Nephron (organoid): ENCODE measurements at regions not wholly inside any gene's neighbourhood (a gene's known extent, or its start where the extent isn't known, plus 50 kb on each side); places are given as distances from the start of the nearest gene placed in this dataset.
"Not testable (repeated sequence)": the region's sequence is repeated elsewhere in the genome, so short reads cannot be mapped to it uniquely, and the experiment has no call there.

ENCODE experiments used
- H3K27ac Mint-ChIP-seq, 3 experiments: 2 replicates each; pipeline ENCODE4 v1.8.0; 2020; ENCODE audit warnings: mixed read lengths in 3 of 3, mild to moderate bottlenecking in 2 of 3, moderate library complexity in 1 of 3
- H3K27me3 Mint-ChIP-seq: 2 replicates; pipeline ENCODE4 v1.8.0; 2021; ENCODE audit warnings: low read depth, mild to moderate bottlenecking, moderate library complexity, mixed read lengths
- H3K36me3 Mint-ChIP-seq: 2 replicates; pipeline ENCODE4 v1.8.0; 2020; ENCODE audit warnings: low read depth, mixed read lengths
- H3K4me1 Mint-ChIP-seq: 2 replicates; pipeline ENCODE4 v1.8.0; 2020; ENCODE audit warnings: mixed read lengths
- H3K4me3 Mint-ChIP-seq, 3 experiments: 2 replicates each; pipeline ENCODE4 v1.8.0; 2020; ENCODE audit warnings: mild to moderate bottlenecking in 3 of 3, mixed read lengths in 3 of 3, moderate library complexity in 2 of 3
- H3K9me3 Mint-ChIP-seq: 2 replicates; pipeline ENCODE4 v1.8.0; 2020; ENCODE audit warnings: mixed read lengths
- TF ChIP-seq, protein P1 (sequence below), 3 experiments: fragments of 200-600 bp; sonication (generic); IDR thresholded peaks; one replicate each; pipeline ENCODE4 v1.5.0; 2021; ENCODE audit warnings: antibody characterized with exemption in 3 of 3; ENCODE audit not compliant: unreplicated experiment in 3 of 3

DNA sequence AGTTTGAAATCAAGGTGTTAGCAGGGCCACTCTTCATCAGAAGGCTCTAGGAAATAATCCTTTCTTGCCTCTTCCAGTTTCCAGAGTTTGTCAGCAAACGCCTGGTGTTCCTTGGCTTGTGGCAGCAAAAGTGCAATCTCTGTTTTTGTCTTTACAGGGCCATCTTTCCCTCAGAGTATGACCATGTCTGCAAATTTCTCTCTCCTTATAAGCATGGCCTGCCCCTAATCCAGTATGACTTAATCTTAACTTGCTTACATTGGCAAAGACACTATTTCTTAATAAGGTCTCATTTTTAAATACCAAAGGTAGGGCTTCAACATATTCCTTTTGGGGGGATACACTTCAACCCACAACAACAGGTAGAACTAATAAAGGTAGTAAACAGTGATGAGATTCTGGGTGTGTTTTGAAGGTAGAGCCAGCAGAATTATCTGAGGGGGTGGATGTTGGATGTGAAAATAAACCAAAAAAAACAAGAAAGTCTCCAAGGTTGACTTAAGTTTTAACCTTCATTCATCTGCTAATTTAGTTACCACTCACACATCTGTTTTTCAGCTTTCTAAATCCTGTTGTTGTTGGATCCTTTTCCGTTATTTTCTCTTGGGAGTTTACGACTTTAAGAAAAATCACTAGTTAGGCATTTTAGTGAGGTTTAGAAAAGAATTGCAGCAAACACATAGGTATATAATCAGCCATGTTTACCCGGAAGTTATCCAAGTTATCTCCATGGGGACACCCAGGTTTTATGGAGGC, 234.4 kb upstream of the FIGN start:
- TF ChIP-seq, protein P1, sequence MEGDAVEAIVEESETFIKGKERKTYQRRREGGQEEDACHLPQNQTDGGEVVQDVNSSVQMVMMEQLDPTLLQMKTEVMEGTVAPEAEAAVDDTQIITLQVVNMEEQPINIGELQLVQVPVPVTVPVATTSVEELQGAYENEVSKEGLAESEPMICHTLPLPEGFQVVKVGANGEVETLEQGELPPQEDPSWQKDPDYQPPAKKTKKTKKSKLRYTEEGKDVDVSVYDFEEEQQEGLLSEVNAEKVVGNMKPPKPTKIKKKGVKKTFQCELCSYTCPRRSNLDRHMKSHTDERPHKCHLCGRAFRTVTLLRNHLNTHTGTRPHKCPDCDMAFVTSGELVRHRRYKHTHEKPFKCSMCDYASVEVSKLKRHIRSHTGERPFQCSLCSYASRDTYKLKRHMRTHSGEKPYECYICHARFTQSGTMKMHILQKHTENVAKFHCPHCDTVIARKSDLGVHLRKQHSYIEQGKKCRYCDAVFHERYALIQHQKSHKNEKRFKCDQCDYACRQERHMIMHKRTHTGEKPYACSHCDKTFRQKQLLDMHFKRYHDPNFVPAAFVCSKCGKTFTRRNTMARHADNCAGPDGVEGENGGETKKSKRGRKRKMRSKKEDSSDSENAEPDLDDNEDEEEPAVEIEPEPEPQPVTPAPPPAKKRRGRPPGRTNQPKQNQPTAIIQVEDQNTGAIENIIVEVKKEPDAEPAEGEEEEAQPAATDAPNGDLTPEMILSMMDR (IDR thresholded peaks at IDR 0.05; ENCODE audit: unreplicated experiment in 3 of 3), result no peak
- no peak overlapping the region for H3K4me3 Mint-ChIP-seq
- no peaks in the 10 kb centered on the region for H3K36me3 Mint-ChIP-seq
- no peaks in the 10 kb centered on the region for H3K9me3 Mint-ChIP-seq
- H3K27me3 Mint-ChIP-seq, result peaks cover under 1% of the 10 kb centered on the region
- peaks cover 7% of the 10 kb centered on the region for H3K4me1 Mint-ChIP-seq
- H3K27ac Mint-ChIP-seq, result peak overlapping the region in 2 of 3 experiments; percentile 48 to 62

DNA sequence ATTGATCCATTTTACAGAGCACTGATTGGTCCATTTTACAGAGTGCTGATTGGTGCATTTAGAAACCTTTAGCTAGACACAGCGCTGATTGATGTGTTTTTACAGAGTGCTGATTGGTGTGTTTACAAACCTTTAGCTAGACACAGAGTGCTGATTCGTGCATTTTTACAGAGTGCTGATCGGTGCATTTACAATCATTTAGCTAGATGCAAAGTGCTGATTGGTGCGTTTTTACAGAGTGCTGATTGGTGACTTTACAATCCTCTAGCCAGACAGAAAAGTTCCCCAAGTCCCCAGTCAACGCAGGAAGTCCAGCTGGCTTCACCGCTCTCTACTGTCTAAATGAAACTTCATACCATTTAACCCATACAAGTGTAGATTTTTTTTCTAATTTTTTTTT, 228.5 kb upstream of the FIGN start:
- not testable (repeated sequence) for H3K36me3 Mint-ChIP-seq, H3K9me3 Mint-ChIP-seq, H3K4me1 Mint-ChIP-seq, H3K27ac Mint-ChIP-seq, H3K4me3 Mint-ChIP-seq, H3K27me3 Mint-ChIP-seq

DNA sequence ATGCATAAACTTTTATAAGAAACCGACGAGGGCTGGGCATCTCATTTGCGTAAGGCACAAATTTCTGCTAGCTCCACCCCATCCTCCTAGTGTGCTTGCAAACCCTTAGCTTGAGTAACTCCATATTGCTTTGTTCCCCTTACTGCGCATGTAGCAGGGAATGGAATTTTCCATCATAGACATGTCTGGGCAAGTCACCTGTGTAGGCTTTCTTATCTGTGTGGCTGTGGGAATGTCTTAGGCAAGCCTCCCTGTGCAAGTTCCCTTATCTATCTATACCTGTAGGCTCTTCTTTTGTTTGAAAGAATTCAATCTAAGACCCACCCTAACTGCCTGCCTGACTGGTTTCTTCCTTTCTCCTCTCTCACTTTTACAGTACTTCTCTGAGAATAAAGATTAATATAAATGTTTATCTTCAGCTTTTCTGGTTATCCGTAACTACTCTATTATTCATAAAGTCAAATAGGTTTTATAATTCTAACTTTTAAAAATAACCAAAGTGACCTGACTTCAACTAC, 217.6 kb upstream of the FIGN start:
- H3K27me3 Mint-ChIP-seq, result no peaks in the 10 kb centered on the region
- no peaks in the 10 kb centered on the region for H3K4me1 Mint-ChIP-seq
- H3K9me3 Mint-ChIP-seq, result peaks cover under 1% of the 10 kb centered on the region
- no peak overlapping the region for H3K4me3 Mint-ChIP-seq
- H3K27ac Mint-ChIP-seq, result no peak overlapping the region
- TF ChIP-seq, protein P1 (IDR thresholded peaks at IDR 0.05; ENCODE audit: unreplicated experiment in 3 of 3), result no peak
- no peaks in the 10 kb centered on the region for H3K36me3 Mint-ChIP-seq

DNA sequence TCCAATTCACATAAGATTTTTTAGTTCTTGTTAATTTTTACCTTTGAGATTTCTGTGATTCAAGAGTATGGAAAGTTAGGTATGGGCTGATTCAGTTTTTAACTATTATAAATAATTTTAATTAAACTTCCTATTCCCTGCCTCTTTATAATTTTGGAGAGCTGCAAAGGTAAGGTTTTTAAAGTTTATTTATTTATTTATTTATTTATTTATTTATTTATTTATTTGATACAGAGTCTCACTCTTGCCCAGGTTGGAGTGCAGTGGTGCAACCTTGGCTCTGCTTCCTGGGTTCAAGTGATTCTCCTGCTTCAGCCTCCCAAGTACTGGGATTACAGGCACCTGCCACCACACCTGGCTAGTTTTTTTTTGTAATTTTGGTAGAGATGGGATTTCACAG, 215.5 kb upstream of the FIGN start:
- H3K4me3 Mint-ChIP-seq, result no peak overlapping the region
- H3K27ac Mint-ChIP-seq, result no peak overlapping the region
- TF ChIP-seq, protein P1 (IDR thresholded peaks at IDR 0.05; ENCODE audit: unreplicated experiment in 3 of 3), result no peak
- H3K9me3 Mint-ChIP-seq, result no peaks in the 10 kb centered on the region
- H3K4me1 Mint-ChIP-seq, result no peaks in the 10 kb centered on the region
- H3K27me3 Mint-ChIP-seq, result no peaks in the 10 kb centered on the region
- no peaks in the 10 kb centered on the region for H3K36me3 Mint-ChIP-seq

DNA sequence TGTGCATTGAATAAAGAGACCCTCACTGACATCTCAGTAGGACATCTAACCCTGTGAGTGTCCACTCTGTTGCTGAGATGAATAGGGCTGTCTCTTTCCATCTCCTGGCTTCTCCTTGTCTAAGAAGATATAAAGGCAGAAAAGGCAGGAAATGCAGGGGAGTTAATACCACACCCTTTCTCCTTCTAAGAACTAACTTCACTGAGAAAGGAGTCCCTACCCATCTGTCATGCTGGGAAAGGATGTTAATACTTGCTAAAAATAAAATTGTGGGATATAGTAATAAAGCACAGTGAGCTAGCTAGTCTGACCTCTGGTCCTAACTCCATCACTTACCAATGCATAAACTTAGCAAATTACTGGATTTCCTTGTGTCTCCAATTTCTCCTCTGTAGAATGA, 213.9 kb upstream of the FIGN start:
- H3K4me1 Mint-ChIP-seq, result no peaks in the 10 kb centered on the region
- no peak overlapping the region for H3K4me3 Mint-ChIP-seq
- H3K27ac Mint-ChIP-seq, result no peak overlapping the region
- H3K36me3 Mint-ChIP-seq, result no peaks in the 10 kb centered on the region
- H3K9me3 Mint-ChIP-seq, result no peaks in the 10 kb centered on the region
- no peaks in the 10 kb centered on the region for H3K27me3 Mint-ChIP-seq
- TF ChIP-seq, protein P1 (IDR thresholded peaks at IDR 0.05; ENCODE audit: unreplicated experiment in 3 of 3), result no peak

DNA sequence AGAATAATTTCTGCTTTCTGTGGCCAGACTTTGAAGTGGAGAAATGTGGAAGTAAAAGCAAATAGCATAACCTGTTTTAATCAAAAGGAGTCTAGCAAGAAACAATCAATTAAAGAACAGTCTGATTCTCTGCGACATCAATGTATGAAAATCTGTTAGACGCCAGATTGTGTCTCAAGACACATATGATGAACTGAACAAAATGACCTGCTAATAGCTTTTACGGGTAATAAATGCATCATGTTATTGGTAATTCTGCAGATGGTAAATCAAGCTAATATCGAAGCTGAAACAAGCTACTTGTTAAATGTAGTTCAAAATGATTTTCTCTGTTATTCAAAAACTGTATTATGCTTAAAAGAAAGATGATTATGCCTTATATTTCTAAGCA, 208.5 kb upstream of the FIGN start:
- H3K27ac Mint-ChIP-seq, result no peak overlapping the region
- H3K4me1 Mint-ChIP-seq, result no peaks in the 10 kb centered on the region
- H3K27me3 Mint-ChIP-seq, result no peaks in the 10 kb centered on the region
- H3K36me3 Mint-ChIP-seq, result no peaks in the 10 kb centered on the region
- TF ChIP-seq, protein P1 (IDR thresholded peaks at IDR 0.05; ENCODE audit: unreplicated experiment in 3 of 3), result no peak
- no peaks in the 10 kb centered on the region for H3K9me3 Mint-ChIP-seq
- H3K4me3 Mint-ChIP-seq, result no peak overlapping the region
